ENCODE measurements at regions not wholly inside any gene's neighbourhood (a gene's known extent, or its start where the extent isn't known, plus 50 kb on each side); places are given as distances from the start of the nearest gene placed in this dataset.

- no peak for DNase-seq
- H3K27ac ChIP-seq = no peak overlapping the region
- no peaks in the 10 kb centered on the region for H3K4me1 ChIP-seq
- H3K4me3 ChIP-seq = no peak overlapping the region
- intact Hi-C loops (cut with DNase I; ENCODE audit: low total_unique reads) = no loop called here
- no peaks in the 10 kb centered on the region for H3K27me3 ChIP-seq
- H3K36me3 ChIP-seq (ENCODE audit: low read depth, missing control alignments) = no peaks in the 10 kb centered on the region
- H3K9me3 ChIP-seq = no peaks in the 10 kb centered on the region
- TF ChIP-seq, protein P1, sequence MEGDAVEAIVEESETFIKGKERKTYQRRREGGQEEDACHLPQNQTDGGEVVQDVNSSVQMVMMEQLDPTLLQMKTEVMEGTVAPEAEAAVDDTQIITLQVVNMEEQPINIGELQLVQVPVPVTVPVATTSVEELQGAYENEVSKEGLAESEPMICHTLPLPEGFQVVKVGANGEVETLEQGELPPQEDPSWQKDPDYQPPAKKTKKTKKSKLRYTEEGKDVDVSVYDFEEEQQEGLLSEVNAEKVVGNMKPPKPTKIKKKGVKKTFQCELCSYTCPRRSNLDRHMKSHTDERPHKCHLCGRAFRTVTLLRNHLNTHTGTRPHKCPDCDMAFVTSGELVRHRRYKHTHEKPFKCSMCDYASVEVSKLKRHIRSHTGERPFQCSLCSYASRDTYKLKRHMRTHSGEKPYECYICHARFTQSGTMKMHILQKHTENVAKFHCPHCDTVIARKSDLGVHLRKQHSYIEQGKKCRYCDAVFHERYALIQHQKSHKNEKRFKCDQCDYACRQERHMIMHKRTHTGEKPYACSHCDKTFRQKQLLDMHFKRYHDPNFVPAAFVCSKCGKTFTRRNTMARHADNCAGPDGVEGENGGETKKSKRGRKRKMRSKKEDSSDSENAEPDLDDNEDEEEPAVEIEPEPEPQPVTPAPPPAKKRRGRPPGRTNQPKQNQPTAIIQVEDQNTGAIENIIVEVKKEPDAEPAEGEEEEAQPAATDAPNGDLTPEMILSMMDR (IDR thresholded peaks at IDR 0.05) = no peak
- TF ChIP-seq POLR2A (IDR thresholded peaks at IDR 0.05) = no peak
- WGBS, 2 donors = 77 to 83% methylated on average over 6 of the region's 6 CpGs
These were observed 310.3 kb upstream of the KLF6 start for GRCh38 chr10:4095166-4095917.

GRCh38 chr10:4094751-4095150, 309.7 kb upstream of the KLF6 start:
- 80 to 83% methylated on average over 2 of the region's 2 CpGs for WGBS, 2 donors
- DNase-seq = no peak
- TF ChIP-seq POLR2A (IDR thresholded peaks at IDR 0.05) = no peak
- TF ChIP-seq, protein P1 (IDR thresholded peaks at IDR 0.05) = no peak
- H3K4me1 ChIP-seq = no peaks in the 10 kb centered on the region
- H3K9me3 ChIP-seq = no peaks in the 10 kb centered on the region
- H3K27ac ChIP-seq = no peak overlapping the region
- intact Hi-C loops (cut with DNase I; ENCODE audit: low total_unique reads) = no loop called here
- no peaks in the 10 kb centered on the region for H3K36me3 ChIP-seq (ENCODE audit: low read depth, missing control alignments)
- no peak overlapping the region for H3K4me3 ChIP-seq
- no peaks in the 10 kb centered on the region for H3K27me3 ChIP-seq

- H3K9me3 ChIP-seq = no peaks in the 10 kb centered on the region
- H3K4me1 ChIP-seq = no peaks in the 10 kb centered on the region
- 55% methylated on average over 5 of the region's 5 CpGs for WGBS, 2 donors
- H3K27ac ChIP-seq = no peak overlapping the region
- no peak for TF ChIP-seq POLR2A (IDR thresholded peaks at IDR 0.05)
- TF ChIP-seq, protein P1 (IDR thresholded peaks at IDR 0.05) = no peak
- DNase-seq = no peak
- no peak overlapping the region for H3K4me3 ChIP-seq
- H3K27me3 ChIP-seq = no peaks in the 10 kb centered on the region
- intact Hi-C loops (cut with DNase I; ENCODE audit: low total_unique reads) = no loop called here
- H3K36me3 ChIP-seq (ENCODE audit: low read depth, missing control alignments) = no peaks in the 10 kb centered on the region
These were observed 308.4 kb upstream of the KLF6 start for GRCh38 chr10:4093438-4093837.

DNA sequence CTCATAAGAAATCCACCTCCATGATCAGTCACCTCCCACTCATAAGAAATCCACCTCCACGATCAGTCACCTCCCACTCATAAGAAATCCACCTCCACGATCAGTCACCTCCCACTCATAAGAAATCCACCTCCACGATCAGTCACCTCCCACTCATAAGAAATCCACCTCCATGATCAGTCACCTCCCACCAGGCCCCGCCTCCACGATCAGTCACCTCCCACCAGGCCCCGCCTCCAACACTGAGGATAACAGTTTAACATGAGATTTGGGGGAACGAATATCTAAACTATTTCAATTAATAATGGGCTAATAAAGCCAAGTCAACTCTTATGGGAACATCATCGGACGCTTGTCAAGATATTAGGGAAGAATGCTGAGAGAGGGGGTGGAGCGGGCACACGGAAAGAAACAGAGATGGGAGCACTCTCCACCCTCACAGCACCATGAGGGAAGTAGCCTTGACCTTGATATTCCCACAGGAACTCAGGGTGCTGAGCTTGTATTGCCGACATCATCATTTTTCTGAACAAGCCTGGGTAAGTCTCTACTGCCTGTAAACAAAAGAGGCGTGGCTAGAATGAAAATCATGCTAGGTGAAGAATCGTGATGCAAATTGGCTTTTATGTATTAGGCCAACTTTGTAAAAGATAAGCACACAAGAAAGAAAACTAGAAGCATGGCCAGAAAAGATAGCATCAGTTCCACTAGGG, 303.5 kb upstream of the KLF6 start:
- H3K36me3 ChIP-seq (ENCODE audit: low read depth, missing control alignments) = no peaks in the 10 kb centered on the region
- H3K4me1 ChIP-seq = peaks cover 5% of the 10 kb centered on the region
- no peaks in the 10 kb centered on the region for H3K9me3 ChIP-seq
- 53 to 73% methylated on average over 14 of the region's 14 CpGs for WGBS, 2 donors
- no peak overlapping the region for H3K27ac ChIP-seq
- H3K27me3 ChIP-seq = no peaks in the 10 kb centered on the region
- TF ChIP-seq, protein P1 (IDR thresholded peaks at IDR 0.05) = no peak
- TF ChIP-seq POLR2A (IDR thresholded peaks at IDR 0.05) = no peak
- DNase-seq = no peak
- intact Hi-C loops (cut with DNase I; ENCODE audit: low total_unique reads) = no loop called here
- H3K4me3 ChIP-seq = no peak overlapping the region

All from testis (tissue), 2 donors.